Ovary (tissue), 7 donors: ENCODE measurements at regions not wholly inside any gene's neighbourhood (a gene's known extent, or its start where the extent isn't known, plus 50 kb on each side); places are given as distances from the start of the nearest gene placed in this dataset.

Experiments
- DNase-seq, 5 donors: peaks; one replicate each; pipeline ENCODE4 v3.0.0-alpha.2; 2019 to 2020
- H3K27ac ChIP-seq, 2 donors: fragments of 200-600 bp; one replicate each; pipeline versions ENCODE4 v1.5.1 to v1.8.0; 2019 to 2022
- H3K27me3 ChIP-seq: fragments of 200-600 bp; one replicate; pipeline ENCODE4 v1.8.0; 2022
- H3K36me3 ChIP-seq: fragments of 200-600 bp; sonication (generic); one replicate; pipeline ENCODE4 v1.5.1; 2019
- H3K4me1 ChIP-seq: one replicate; pipeline ENCODE4 v1.8.1; 2013; ENCODE audit warnings: mild to moderate bottlenecking, moderate library complexity; ENCODE audit not compliant: insufficient read depth
- H3K4me3 ChIP-seq: fragments of 200-600 bp; sonication (generic); one replicate; pipeline ENCODE4 v1.5.1; 2017
- H3K9me3 ChIP-seq, 2 donors: fragments of 200-600 bp in 1 of 2; sonication (generic) in 1 of 2; one replicate each; pipeline versions ENCODE4 v1.5.1 to v1.8.1; 2013 to 2019; ENCODE audit warnings: mild to moderate bottlenecking in 1 of 2, moderate library complexity in 1 of 2
- CTCF ChIP-seq, 3 donors: fragments of 450-650 bp in 2 of 3; fragments of 200-600 bp in 1 of 3; IDR thresholded peaks; one replicate each; pipeline versions ENCODE4 v1.5.1 to v1.8.0; 2016 to 2022; ENCODE audit warnings: antibody characterized with exemption in 3 of 3, mild to moderate bottlenecking in 1 of 3
- EP300 ChIP-seq: sonication (generic); formaldehyde crosslinking; IDR thresholded peaks from one replicate; pipeline ENCODE4 v1.6.1; 2017; ENCODE audit warnings: antibody characterized with exemption
- POLR2A ChIP-seq: fragments of 450-650 bp; IDR thresholded peaks from one replicate; pipeline ENCODE4 v1.6.1; 2017; ENCODE audit warnings: antibody characterized with exemption, mild to moderate bottlenecking, moderate library complexity
- WGBS, 3 donors: extraction: QIAGEN DNeasy Blood & Tissue Kit in 1 of 3; methylation state at CpG; one replicate each; pipeline versions ENCODE4 v1.1.5 to v1.1.7; 2013 to 2017; 5-methylcytosine and 5-hydroxymethylcytosine counted together
- intact Hi-C, 4 donors: fragments of 100-400 bp; cut with DNase I; formaldehyde crosslinking; loops; one replicate each; pipeline versions ENCODE4 v1.11.0 to v1.15.1; 2022 to 2023
- donor health status: DM: no; HTN: no; CAD: no; lungs with moderate emphysema.
- donor health status: DM: no; HTN: no; CAD: no.
- donor health status: Bipolar disorder and iron deficiency.
- donor health status: DM: no; HTN: no; CAD: no.
- donor health status: DM: yes; HTN: yes; CAD: no.

GRCh38 chr2:12841021-12841420 lies 124.3 kb downstream of the TRIB2 start:
- H3K27me3 ChIP-seq = no peaks in the 10 kb centered on the region
- intact Hi-C loops = no loop called here
- H3K9me3 ChIP-seq = no peaks in the 10 kb centered on the region
- no peaks in the 10 kb centered on the region for H3K36me3 ChIP-seq
- WGBS, 3 donors = 94 to 97% (median 95%) methylated on average over 5 of the region's 5 CpGs
- no peak overlapping the region for H3K4me3 ChIP-seq
- no peak for TF ChIP-seq EP300
- no peak for DNase-seq
- H3K4me1 ChIP-seq = peaks cover 4% of the 10 kb centered on the region
- H3K27ac ChIP-seq = no peak overlapping the region

GRCh38 chr2:12842917-12843316 lies 126.2 kb downstream of the TRIB2 start:
- intact Hi-C loops = no loop called here
- Histone ChIP-seq H3K9me3 (no peaks in the 10 kb centered on the region), H3K4me1 (peaks cover 4% of the 10 kb centered on the region), H3K27me3 (no peaks in the 10 kb centered on the region), H3K27ac (no peak overlapping the region), H3K4me3 (no peak overlapping the region), H3K36me3 (no peaks in the 10 kb centered on the region)
- DNase-seq = no peak
- WGBS, 3 donors = 85 to 87% (median 85%) methylated on average over 4 of the region's 4 CpGs
- TF ChIP-seq EP300 (no peak), POLR2A (no peak), CTCF (IDR thresholded peaks at IDR 0.05) (no peak)

GRCh38 chr2:12844511-12844910 lies 127.8 kb downstream of the TRIB2 start:
- WGBS, 3 donors = 5 to 17% (median 9%) methylated on average over 9 of the region's 9 CpGs
- intact Hi-C loops = no loop called here
- Histone ChIP-seq H3K27ac (no peak overlapping the region), H3K27me3 (no peaks in the 10 kb centered on the region), H3K4me3 (no peak overlapping the region), H3K36me3 (no peaks in the 10 kb centered on the region), H3K9me3 (no peaks in the 10 kb centered on the region), H3K4me1 (peaks cover 4% of the 10 kb centered on the region)
- TF ChIP-seq EP300 (no peak), POLR2A (no peak), CTCF (IDR thresholded peaks at IDR 0.05) (no peak)
- peak in 4 of 5 donors; percentile 28 to 43 (median 30) for DNase-seq

GRCh38 chr2:12847694-12848575 lies 131.2 kb downstream of the TRIB2 start:
- TF ChIP-seq CTCF (IDR thresholded peaks at IDR 0.05) (no peak), POLR2A (no peak), EP300 (no peak)
- intact Hi-C loops = no loop called here
- H3K27me3 ChIP-seq = no peaks in the 10 kb centered on the region
- no peaks in the 10 kb centered on the region for H3K36me3 ChIP-seq
- 84 to 90% (median 87%) methylated on average over 7 of the region's 7 CpGs for WGBS, 3 donors
- no peaks in the 10 kb centered on the region for H3K9me3 ChIP-seq
- H3K4me1 ChIP-seq = peaks cover 4% of the 10 kb centered on the region
- H3K4me3 ChIP-seq = no peak overlapping the region
- DNase-seq = no peak
- no peak overlapping the region for H3K27ac ChIP-seq

GRCh38 chr2:12852135-12852534 lies 135.4 kb downstream of the TRIB2 start:
- intact Hi-C loops = no loop called here

More at GRCh38 chr2:12852135-12852534, 135.4 kb downstream of the TRIB2 start:
- Histone ChIP-seq H3K27me3 (no peaks in the 10 kb centered on the region), H3K9me3 (no peaks in the 10 kb centered on the region), H3K4me3 (no peak overlapping the region), H3K36me3 (no peaks in the 10 kb centered on the region), H3K27ac (no peak overlapping the region), H3K4me1 (no peaks in the 10 kb centered on the region)
- TF ChIP-seq EP300 = no peak
- no peak for TF ChIP-seq CTCF (IDR thresholded peaks at IDR 0.05)
- no peak for TF ChIP-seq POLR2A
- no peak for DNase-seq
- 78 to 86% (median 80%) methylated on average over 9 of the region's 9 CpGs for WGBS, 3 donors
